ENCODE measurements at regions not wholly inside any gene's neighbourhood (a gene's known extent, or its start where the extent isn't known, plus 50 kb on each side); places are given as distances from the start of the nearest gene placed in this dataset.
A peak's percentile ranks its signal among the peaks of the same experiment; 100 is the strongest.
"Not testable (repeated sequence)": the region's sequence is repeated elsewhere in the genome, so short reads cannot be mapped to it uniquely, and the experiment has no call there.

GRCh38 chr1:145553795-145554194, 54.0 kb upstream of the GPR89A start:
- DNase-seq, result not testable (repeated sequence)

- no peak for DNase-seq
Measured at GRCh38 chr1:145545055-145545454, 62.7 kb upstream of the GPR89A start.

- DNase-seq, result not testable (repeated sequence)
Measured at GRCh38 chr1:145541685-145542084, 66.1 kb upstream of the GPR89A start.

DNA sequence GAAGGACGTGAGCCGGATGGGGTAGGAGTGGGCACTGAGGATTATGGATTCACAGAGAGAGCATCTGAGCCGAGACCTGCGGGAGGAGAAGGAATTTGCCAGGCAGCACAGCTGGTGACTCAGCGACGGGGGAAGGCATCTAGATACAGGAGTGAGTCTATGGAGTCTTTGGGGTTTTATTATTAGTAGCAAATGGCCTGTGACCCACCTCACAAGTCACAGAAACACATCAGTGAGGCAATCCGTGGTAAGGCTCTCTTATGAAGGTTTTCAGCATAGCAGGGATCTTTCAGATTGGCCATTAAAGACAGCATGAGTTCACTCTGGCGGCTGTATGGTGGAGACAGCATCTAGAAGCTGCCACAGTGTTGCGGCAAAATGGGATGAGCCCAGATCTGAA, 66.5 kb upstream of the GPR89A start:
- DNase-seq, result not testable (repeated sequence)

GRCh38 chr1:145538118-145538882, 69.5 kb upstream of the GPR89A start:
- not testable (repeated sequence) for DNase-seq

- not testable (repeated sequence) for DNase-seq
Measured at GRCh38 chr1:145537003-145537402, 70.8 kb upstream of the GPR89A start.

GRCh38 chr1:145535461-145535860, 72.3 kb upstream of the GPR89A start:
- not testable (repeated sequence) for DNase-seq

DNA sequence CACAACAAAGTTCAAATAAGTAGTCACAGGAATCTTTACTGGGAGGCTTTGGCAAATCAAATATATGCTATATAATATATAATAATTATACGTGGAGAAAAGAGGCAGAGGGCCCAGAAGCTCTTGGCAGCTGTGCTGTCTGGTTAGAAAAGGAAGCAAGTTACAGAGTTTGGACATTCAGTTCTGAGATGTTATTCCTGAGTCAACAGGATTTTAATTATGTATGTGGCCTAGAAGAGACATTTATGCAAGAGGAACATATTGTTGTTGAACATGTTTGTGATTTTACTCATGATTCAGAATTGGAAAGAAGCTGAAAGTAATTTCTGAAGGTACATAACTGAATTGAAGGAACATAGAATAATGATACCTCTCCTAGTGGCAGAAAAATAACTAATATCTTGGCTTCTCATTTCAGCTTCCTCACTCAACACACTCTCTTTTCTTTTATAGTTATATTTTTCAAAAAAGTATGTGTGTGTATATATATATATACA, 79.7 kb upstream of the GPR89A start:
- DNase-seq, result not testable (repeated sequence)

DNA sequence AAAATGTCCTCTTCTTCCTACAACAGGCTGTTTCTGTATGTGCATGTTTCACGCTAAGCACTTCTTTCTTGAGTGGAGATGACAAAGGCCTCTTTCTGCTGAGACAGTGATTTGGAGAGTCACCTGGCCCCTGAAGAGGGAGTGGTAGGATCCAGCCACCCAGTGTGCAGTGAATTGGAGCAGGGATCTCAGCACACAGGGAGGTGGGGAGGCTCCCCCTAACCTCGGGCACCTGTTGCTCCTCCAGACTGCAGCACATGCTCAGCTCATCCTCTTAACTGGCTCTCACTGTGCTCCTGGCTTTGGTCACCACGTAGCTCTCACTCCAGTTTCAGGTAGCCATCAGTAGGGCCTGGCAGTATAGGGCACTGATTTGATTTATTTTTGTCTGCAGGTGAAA, 87.6 kb upstream of the GPR89A start:
- DNase-seq, result not testable (repeated sequence)

DNA sequence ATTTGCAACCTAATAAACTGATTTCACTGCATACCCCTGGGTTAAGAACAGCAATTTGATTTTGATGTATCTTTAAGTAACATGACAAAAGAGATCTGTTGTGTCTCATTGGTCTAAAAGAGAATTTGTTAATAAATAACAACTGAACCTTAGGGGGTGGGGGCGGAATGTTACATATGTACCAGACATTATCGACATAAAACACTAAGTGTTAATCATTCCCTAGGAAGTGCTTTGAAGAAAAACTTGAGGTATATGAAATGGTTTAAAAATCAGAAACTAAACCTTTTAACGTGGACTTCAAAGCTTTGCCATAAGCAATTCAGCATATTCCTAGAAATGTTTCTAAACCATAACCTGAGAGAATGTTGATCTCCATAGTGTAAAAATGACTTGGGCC, 88.5 kb upstream of the GPR89A start:
- not testable (repeated sequence) for DNase-seq

DNA sequence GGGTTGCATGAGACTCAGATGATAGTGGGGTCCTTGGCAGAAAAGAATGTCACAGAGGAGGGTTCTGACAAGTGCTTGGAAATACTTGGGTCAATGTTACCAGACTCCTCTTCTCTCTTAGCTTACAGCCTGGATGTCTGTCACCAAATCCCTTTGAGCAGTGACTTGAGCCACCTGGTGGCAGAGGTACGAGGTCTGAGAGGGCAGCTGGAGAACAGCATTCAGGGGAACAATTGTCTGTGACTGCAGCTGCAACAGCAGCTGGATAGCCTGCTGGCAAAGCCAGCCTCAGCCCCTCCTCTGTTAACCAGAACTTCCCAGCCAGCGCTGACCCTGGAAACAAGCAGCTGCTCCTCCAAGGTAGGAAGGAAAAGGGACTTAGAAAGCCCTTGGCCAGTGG, 87.6 kb upstream of the NBPF20 start:
- DNase-seq, result peak in 1 of 6 experiments; percentile 0

GRCh38 chr1:145508053-145508452, 82.7 kb upstream of the NBPF20 start:
- not testable (repeated sequence) for DNase-seq

GRCh38 chr1:145505663-145506647, 80.6 kb upstream of the NBPF20 start:
- DNase-seq, result not testable (repeated sequence)

DNA sequence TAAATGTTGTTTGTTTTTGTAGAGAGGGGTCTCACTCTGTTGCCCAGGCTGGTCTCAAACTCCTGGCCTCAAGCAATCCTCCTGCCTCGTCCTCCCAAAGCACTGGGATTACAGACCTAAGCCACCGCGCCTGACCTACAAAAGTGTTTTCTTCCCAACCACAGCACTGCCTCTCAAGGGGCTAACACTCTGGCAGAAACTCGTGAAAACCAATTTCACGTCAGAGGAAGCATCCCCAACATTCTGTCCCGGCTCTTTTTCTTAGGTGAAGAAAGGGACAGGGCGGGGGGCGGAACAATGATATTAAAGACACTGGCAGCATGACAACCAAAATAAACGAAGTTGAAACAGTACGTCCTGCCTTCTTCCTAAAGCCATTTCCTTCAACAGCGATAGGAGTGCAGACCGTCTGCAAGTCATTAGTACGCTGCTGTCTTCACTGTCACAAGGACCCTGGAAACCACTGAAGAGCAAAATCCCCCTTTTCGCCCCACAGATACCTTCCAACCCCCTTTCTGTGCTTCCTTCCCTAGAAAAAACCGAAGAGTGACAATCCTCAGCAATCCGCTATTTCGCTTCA, 79.5 kb upstream of the NBPF20 start:
- DNase-seq, result not testable (repeated sequence)

DNA sequence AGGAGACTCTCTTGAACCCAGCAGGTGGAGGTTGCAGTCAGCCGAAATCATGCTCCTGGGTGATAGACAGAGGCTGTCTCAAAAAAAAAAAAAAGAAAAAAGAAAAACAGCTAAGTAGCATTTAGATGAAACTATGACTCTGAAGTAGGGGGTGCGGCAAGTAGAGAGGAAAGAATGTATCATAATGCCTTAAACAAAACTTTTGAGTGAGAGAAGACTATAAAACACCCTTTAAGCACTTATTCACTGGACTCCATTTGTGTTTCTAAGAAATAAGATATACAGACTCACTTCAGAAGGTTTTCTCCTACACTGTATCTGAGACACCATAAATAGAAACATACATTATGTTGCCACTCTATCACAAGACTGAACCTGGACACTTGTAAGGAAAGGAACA, 78.9 kb upstream of the NBPF20 start:
- DNase-seq, result not testable (repeated sequence)

DNA sequence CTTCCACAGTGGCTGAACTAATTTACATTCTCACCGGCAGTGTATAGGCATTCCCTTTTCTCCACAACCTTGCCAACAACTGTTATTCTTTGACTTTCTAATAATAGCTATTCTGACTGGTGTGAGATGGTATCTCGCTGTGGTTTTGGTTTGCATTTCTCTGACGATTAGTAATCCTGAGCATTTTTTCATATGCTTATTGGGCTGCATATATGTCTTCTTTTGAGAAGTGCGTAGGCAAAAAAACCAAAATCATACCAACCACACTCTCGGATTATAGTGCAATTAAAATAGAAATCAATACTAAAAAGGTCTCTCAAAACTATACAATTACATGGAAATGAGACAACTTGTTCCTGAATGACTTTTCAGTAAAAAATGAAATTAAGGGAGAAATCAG, 74.8 kb upstream of the NBPF20 start:
- DNase-seq, result not testable (repeated sequence)

GRCh38 chr1:145495077-145495871, 69.9 kb upstream of the NBPF20 start:
- not testable (repeated sequence) for DNase-seq

DNA sequence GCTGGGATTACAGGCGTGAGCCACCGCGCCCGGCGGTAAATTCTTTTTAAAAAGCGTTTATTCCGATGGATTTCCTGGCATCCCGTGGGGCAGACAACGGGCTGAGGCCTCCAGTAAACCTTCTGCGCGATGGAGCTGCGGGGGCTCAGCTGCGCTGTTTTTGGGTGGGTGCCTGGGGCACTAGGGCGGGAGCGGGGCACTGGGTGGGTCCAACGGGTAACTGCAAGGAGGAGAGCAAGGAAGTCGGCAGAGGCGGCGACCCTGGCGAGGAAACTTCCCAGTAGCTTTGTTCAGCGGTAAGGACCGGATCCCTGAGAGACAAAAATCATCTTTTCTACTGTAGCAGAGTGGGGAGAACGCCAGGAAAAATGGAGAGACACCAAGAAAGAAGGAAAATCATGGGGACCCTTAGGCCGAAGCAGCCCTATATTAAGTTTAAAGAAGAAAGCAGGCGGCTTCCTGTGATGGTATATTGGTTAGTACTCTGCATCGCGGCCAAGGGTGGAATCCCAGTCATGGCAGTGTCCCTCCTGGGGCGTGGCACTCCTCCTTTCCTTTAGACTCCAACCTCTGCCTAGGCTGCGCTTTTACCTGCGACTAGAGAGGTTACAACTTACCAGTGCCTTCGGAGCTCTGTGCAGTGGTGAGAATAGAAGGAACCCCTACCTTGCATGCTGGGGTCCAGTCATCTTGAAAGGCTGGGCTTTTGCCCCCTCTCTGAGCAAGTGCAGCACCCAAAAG, 63.0 kb upstream of the NBPF20 start:
- not testable (repeated sequence) for DNase-seq

DNA sequence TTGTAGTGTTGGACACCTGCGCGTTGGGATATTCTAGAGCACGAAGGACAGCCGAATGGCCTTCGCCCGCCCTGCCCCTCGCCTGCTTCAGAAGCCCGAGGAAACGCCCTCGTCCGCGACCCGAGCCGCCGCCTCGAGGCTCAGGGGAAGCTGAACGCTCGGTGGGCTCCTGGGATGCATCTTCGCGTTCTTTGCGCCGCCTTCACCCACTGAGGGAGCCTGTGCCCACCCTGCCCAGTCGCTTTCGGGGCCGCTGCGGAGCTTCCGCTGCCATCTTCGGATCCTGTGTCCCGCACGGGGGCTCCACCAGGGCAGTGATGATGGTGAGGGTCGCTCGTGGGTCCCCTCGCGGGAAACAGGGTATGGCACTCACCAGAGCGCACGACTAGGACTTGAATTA, 61.8 kb upstream of the NBPF20 start:
- not testable (repeated sequence) for DNase-seq

DNA sequence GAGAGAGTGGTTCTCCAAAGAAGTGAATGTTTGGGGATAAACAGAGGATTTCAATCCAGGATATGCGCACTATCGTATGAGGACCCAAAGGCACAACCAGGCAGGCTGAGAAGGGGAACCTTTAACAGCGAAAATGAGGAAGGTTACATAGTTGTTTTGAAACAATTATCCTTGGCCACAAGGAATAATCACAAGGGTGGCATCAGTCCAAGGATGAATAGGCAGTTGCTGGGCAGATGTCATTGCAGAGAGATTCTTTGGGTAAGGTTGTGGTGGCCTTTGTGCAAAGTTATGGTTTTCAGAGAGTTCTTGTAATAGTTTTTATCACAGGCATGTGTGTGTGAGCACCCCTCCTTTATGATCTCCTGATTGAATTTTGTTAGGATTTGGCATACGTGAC, 58.9 kb upstream of the NBPF20 start:
- DNase-seq, result not testable (repeated sequence)

DNA sequence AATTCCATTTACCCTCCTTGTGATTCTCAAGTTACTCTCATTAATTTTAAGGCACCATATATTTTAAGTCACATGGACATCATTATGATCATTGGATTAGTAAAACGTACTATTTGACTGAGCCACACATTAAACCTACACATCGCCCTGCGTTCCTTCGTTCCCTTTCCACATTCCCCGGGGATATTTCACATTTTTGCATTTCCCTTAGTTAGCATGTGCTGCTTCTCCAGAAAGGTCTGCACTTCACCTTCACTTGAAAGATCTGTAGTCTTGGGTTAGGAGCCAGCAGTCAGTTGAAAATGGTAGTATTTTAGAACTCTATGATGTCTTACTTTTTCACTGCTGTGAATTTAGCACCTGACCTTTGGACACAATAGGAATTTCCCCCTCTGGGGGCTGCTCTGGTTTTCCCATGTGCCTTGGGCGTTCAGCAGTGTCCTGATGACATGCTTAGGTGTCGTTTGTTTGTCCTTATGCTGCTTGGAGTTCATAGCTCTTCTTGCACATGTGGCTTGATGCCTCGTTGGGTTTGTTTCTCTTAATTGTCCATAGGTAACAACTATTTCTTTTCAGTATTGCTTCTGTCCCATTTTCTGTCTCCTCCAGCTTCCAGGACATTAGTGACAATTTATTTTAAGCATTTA, 56.9 kb upstream of the NBPF20 start:
- DNase-seq, result not testable (repeated sequence)
